ENCODE measurements at regions not wholly inside any gene's neighbourhood (a gene's known extent, or its start where the extent isn't known, plus 50 kb on each side); places are given as distances from the start of the nearest gene placed in this dataset.
A peak's percentile ranks its signal among the peaks of the same experiment; 100 is the strongest.

DNA sequence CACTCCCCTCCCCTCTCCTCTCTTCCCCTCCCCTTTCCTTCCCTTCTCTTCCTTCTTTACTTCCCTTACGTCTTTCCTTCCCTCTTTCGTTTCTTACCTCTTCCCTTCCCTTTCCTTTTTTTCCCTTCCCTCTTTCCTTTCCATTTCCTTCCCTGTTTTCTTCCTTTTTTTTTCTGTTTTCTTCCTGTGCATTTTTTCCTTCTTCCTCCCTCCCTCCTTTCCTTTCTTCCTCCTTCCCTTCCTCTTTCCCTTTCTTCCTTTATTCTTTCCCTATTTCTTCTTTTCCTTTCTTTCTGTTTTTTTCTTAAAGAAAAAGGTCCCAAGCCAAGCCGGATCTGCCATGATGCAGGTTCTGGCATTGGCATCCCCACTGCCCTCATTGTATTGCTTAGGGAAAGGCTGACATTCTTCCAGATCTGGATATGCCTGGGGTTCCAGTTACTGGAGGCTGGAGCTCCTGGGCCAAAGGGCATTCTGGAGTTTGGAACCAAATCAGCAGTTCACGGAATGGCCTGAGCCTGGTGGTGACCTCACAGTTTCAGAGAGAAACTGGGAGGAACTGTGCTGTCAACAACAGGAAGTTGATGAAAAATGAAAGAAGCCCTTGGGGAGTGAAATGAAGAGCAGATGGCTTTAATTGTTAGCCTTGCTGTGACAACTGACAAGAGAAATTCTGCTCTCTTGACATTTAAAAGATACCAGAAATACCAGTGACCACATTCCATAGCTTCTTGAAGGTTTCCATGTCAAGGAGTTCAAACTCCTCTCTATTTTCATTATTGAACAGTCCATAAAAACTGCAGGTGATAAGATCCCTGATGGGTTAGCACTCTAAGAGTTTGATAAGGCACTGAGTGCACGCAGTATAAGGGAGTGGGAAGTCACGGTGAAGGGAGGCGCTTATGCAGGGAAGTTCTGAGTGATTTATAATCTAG is 622.1 kb downstream of the SPRY1 start:
- no peak for DNase-seq

- DNase-seq, result no peak
These were observed 623.4 kb downstream of the SPRY1 start for GRCh38 chr4:124019749-124020549.

DNA sequence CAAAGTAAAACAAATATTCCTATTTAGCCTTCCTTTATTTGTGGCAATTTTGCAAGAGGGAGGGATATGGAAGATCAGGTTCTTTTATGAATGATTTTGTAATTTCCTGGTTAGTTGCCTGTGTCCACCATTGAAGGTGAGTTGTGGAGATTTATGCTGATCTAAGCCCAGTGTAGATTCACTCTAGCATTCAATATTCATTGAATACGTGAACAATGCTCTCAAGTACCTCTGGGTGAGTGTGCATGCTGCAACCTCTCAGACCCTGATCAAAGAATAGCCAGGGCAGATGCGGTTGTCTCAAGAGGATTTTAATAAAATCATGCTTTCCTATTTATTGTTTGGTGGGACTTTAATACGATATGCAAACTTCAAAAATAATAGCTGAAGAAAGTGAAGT is 628.4 kb downstream of the SPRY1 start:
- DNase-seq, result peak; percentile 81

DNA sequence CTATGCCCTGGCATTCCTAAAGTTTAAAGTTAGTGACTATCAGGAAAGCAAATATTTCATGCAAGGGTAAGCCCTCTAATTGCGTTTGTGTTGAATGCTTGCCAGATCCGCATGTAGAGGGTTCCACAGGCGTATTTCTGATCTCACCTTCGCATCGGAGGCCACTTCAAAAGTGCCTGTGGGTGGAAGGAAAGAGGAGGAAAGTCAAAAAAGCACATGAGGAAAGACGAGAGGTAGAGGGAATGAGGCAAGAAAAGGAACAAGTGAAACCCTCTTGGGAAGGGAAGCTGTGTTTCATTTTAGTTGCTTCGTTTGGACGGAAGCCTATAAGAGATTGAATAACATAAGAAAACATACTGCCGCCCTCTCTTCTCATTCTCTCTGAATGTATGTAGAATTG is 628.8 kb downstream of the SPRY1 start:
- DNase-seq, result peak; percentile 81

GRCh38 chr4:124028182-124028581 is 631.6 kb downstream of the SPRY1 start:
- no peak for DNase-seq

GRCh38 chr4:124030147-124030546 is 633.6 kb downstream of the SPRY1 start:
- DNase-seq, result no peak

DNA sequence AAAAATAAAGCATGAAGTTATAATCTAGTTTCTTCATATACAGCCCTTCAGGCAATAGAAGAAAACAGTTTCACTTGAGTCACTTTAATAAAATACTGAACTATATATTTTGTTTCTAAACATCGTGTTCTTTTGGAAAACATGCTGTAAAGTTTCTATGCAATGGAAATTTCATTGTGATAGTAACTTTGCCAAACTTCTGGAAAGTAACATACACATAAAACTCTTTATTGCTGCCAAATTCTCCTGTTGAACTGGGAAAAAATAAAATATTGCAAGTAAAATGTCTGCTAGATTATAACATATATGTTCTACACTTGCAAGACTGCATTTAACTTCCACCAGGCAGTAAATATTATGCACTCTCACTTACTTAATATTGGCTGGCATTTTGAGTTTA is 635.4 kb downstream of the SPRY1 start:
- no peak for DNase-seq

DNA sequence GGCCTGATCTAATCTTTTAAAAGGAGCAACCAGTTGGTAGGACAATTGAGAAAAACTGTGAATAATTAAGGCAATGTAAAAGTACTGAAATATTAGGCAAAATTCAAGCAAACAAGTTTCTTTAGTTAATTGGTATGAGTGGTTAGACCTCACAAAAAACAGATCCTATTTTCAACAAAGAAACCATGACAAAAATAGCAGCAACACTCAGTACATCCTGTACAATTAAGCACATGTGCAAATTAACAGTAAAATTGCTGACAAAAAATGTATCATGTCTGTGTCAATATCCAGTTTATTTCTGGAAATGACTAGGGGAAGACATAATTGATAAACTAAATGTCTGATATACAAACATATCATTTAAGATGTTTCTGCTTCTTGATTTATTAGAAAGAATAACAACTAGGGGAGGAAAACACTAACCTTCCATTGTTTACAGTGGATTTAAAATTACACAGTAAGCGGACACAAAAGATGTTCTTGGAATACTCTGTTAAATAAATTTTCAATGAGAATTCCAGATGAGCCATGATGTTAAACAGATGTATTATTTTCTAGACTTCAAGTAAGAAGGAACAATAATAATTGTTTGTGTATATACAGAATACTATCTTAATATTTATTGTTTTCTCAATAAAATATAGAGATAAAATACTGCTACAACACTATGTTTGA is 638.9 kb downstream of the SPRY1 start:
- DNase-seq, result no peak

- no peak for DNase-seq
These were observed 640.6 kb downstream of the SPRY1 start for GRCh38 chr4:124037236-124037635.

DNA sequence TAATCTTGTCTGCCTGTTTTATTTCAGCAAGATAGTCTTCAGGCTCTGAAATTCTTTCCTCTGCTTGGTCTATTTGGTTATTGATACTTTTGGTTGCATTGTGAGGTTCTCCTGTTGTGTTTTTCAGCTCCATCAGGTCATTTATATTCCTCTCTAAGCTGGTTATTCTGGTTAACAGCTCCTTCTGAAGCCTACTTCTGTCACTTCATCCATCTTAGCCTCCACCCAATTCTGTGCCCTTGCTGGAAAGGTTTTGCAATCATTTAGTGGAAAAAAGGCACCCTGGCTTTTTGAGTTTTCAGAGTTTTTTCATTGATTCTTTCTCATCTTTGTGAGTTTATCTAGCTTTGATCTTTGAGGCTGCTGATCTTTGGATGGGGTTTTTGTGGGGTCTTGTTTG is 647.7 kb downstream of the SPRY1 start:
- no peak for DNase-seq

DNA sequence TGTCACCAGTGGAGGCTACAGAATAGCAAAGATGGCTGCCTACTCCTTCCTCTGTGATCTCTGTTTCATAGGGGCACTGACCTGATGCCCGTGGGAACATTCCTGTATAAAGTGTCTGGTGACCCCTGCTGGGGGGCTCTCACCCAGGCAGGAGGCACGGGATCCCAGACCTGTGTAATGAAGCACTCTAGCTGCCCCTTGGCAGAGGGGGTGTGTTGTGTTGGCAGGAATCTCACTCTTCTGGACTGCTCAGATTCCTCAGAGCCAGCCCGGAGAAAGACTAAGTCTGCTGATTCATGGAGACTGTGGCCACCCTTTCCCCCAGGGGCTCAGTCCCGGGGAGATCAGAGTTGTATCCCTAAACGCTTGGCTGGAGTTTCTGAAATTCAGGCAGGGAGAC is 648.3 kb downstream of the SPRY1 start:
- DNase-seq, result no peak

- no peak for DNase-seq
These were observed 649.6 kb downstream of the SPRY1 start for GRCh38 chr4:124046190-124046589.

- DNase-seq, result no peak
These were observed 657.4 kb downstream of the SPRY1 start for GRCh38 chr4:124053872-124054538.

DNA sequence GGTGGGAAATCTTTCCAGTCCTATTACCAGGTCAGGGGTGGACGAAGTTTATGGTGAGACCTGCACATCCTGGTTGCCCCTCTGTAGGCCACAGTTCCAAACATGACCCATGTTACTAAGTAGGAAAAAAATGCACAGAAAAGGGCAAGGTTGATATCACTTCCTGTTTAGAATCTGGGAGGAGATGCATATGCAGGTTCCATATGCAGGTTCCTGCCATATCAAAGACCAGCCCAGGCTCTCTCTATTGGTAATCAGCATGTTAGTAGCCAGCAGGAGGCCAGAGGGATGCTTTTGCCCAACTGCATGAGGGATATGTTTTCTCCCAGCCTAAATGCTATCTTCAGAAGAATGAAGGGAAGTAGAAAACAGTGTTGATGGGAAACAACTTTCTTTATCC is 657.2 kb downstream of the ANKRD50 start:
- DNase-seq, result no peak

DNA sequence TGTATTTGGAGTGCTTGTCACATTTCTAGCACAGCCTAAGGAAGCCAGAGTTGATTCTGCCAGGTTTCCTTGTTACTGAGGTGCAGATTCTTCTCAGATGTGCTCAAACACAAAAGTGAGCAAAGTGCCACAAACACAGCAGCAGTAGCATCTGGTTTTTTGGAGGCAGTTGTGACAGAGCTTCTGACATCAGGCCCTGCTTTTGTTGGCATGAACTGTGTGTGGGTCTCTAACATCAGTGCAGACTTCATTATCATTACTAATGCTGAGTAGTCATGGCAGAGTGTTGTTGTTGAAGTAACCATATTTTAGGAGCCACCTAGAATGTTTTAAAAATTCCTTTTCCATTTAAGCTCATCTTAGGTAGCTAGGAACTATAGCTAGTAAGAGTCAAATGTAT is 656.6 kb downstream of the ANKRD50 start:
- DNase-seq, result no peak

DNA sequence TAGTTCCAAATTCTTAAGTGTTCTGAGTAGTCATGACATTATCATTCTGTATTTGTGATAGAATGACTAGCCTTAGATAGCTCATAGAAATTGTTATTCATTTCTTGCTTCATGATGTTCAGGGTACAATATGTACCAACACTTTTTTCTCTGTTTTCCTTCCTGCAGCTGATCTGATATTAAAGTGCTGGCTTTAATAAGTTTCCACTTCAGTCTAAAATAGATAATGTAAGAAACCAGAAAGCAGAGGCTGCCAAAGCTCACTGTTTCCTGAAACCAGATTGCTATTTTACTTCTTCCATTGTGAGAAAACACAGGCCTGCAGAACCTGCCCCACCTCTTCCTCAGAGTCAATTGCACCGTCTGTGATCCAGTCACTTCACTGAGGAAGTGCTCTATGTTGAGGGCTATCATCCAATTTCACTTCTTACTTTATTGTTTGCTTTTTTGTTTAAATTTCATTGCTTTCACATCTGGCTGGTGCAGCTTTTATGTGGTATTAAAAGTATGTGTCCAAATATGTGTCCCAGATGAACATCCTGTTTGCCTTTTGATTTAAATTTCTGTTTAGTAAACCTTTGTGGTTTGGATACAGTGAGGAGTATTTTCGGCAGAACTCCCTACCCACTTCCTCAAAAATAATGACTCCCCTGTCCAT is 652.1 kb downstream of the ANKRD50 start:
- DNase-seq, result no peak

GRCh38 chr4:124061413-124061812 is 651.1 kb downstream of the ANKRD50 start:
- no peak for DNase-seq

GRCh38 chr4:124065422-124065821 is 647.1 kb downstream of the ANKRD50 start:
- no peak for DNase-seq

GRCh38 chr4:124065936-124066335 is 646.6 kb downstream of the ANKRD50 start:
- no peak for DNase-seq

GRCh38 chr4:124066595-124066994 is 645.9 kb downstream of the ANKRD50 start:
- DNase-seq, result no peak

DNA sequence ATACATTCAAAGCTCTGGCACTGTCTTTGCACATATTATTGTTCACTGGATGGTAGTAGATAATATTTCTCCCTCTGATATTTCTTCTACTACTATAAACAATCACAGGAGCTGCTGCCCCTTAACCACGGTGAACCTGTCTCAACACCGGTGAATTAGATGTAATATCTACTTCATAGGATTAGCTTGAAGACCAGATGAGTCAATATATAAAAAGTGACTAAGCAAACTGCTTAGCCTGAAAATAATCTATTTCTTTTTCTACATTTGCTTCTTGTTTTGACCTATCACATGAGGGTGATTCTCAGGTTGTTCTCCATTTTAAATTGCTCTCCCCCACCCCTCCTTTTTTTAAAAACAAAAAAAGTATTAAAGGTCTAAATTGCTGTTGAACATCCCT is 645.5 kb downstream of the ANKRD50 start:
- no peak for DNase-seq

All from SHP77 treated with DMSO at 0.1 percent for 48 hours (cell line).